Retina (tissue), 1 donor: ENCODE measurements at regions not wholly inside any gene's neighbourhood (a gene's known extent, or its start where the extent isn't known, plus 50 kb on each side); places are given as distances from the start of the nearest gene placed in this dataset.

Source experiments
- DNase-seq: peaks from one replicate; pipeline ENCODE4 v3.0.0-alpha.2; 2016

- DNase-seq: no peak
Observed at GRCh38 chr12:94748726-94749421, 98.5 kb upstream of the TMCC3 start.

GRCh38 chr12:94745562-94745961 is 95.2 kb upstream of the TMCC3 start:
- DNase-seq: no peak

- DNase-seq: no peak
Observed at GRCh38 chr12:94743174-94743573, 92.8 kb upstream of the TMCC3 start.

GRCh38 chr12:94740601-94741362 is 90.4 kb upstream of the TMCC3 start:
- no peak for DNase-seq

- DNase-seq: no peak
Observed at GRCh38 chr12:94736820-94737219, 86.5 kb upstream of the TMCC3 start.

GRCh38 chr12:94736004-94736403 is 85.6 kb upstream of the TMCC3 start:
- DNase-seq: no peak

GRCh38 chr12:94733727-94734126 is 83.4 kb upstream of the TMCC3 start:
- DNase-seq: no peak

- DNase-seq: no peak
Observed at GRCh38 chr12:94732367-94732990, 82.1 kb upstream of the TMCC3 start.

- DNase-seq: no peak
Observed at GRCh38 chr12:94731733-94732360, 81.5 kb upstream of the TMCC3 start.

- no peak for DNase-seq
Observed at GRCh38 chr12:94730847-94731246, 80.5 kb upstream of the TMCC3 start.

- peak; percentile 72 for DNase-seq
Observed at GRCh38 chr12:94726236-94726835, 76.0 kb upstream of the TMCC3 start.

GRCh38 chr12:94725375-94726168 is 75.2 kb upstream of the TMCC3 start:
- DNase-seq: peak; percentile 41

GRCh38 chr12:94722664-94723063 is 72.3 kb upstream of the TMCC3 start:
- no peak for DNase-seq

GRCh38 chr12:94721173-94721572 is 70.8 kb upstream of the TMCC3 start:
- DNase-seq: no peak

- DNase-seq: no peak
Observed at GRCh38 chr12:94718114-94718513, 67.8 kb upstream of the TMCC3 start.

- DNase-seq: no peak
Observed at GRCh38 chr12:94717656-94718055, 67.3 kb upstream of the TMCC3 start.

GRCh38 chr12:94717108-94717507 is 66.8 kb upstream of the TMCC3 start:
- no peak for DNase-seq

- no peak for DNase-seq
Observed at GRCh38 chr12:94716339-94716738, 66.0 kb upstream of the TMCC3 start.

- peak; percentile 44 for DNase-seq
Observed at GRCh38 chr12:94714378-94715114, 64.2 kb upstream of the TMCC3 start.

GRCh38 chr12:94712815-94713515 is 62.6 kb upstream of the TMCC3 start:
- peak; percentile 36 for DNase-seq

GRCh38 chr12:94710933-94711332 is 60.6 kb upstream of the TMCC3 start:
- DNase-seq: no peak
